ENCODE measurements at regions not wholly inside any gene's neighbourhood (a gene's known extent, or its start where the extent isn't known, plus 50 kb on each side); places are given as distances from the start of the nearest gene placed in this dataset.
"Not testable (repeated sequence)": the region's sequence is repeated elsewhere in the genome, so short reads cannot be mapped to it uniquely, and the experiment has no call there.

DNA sequence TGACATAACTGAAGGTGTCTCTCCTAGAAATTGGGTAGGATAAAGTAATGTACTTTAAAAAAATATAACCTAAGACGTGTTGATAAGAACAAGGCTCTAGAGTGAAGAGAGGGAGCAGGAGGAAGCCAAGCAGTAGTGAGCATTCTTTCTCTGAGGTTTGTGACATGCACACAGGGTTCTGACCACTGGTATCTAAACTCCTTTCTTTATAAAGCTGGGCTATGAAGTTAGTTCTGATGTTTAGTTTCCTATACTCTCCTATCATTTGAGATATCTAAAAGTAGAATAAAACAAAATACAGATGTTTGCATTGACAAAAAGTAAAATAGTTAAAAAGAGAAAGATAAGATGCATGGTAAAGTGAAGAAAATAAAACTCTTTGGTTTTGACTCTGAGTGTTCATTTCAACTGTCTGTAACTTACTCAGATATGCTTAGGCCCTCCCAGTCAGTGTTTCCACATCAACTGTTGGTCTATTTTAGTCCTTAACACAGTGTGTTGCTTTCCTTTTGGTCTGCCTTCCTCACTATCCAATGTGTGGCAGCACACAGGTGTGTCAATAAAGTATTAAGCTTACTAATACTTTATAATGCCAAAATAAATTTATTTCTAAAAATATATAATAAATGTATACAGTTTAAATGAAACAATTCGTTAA is 543.5 kb downstream of the PTPRC start:
- DNase-seq (ENCODE audit: low read depth in 4 of 4, low spot score in 2 of 4) = no peak

- no peak for DNase-seq (ENCODE audit: low read depth in 4 of 4, low spot score in 2 of 4)
These were observed 545.3 kb downstream of the PTPRC start for GRCh38 chr1:199184180-199184579.

DNA sequence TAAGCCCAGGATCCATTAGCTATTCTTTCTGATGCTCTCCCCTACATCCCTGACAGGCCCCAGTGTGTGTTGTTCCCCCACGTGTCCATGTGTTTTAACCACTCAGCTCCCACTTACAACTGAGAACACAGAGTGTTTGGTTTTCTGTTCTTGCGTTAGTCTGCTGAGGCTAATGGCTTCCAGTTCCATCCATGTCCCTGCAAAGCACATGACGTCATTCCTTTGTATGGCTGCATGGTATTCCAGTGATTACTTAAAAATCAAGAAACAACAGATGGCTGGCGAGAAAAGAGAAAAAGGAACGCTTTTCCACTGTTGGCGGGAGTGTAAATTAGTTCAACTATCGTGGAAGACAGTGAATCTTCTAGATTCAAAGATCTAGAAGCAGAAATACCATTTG is 556.0 kb downstream of the PTPRC start:
- DNase-seq (ENCODE audit: low read depth in 4 of 4, low spot score in 2 of 4) = no peak

DNA sequence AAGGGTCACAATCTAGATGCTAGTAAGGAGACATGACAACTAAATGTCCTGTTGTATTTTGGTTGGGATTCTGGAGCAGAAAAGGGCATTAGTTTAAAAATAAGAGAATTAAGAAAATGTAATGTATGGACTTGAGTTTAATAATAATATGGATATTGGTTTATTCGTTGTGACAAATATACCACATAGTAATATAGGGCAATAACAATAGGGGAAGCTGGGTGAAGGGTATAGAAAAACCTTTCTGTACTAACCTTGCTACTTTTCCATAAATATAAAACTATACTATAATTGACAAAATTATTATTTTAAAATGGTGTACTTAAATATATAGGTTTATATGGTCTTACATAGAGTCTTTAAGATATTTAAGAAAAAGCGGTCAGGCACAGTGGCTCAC is 558.9 kb downstream of the PTPRC start:
- DNase-seq (ENCODE audit: low read depth in 4 of 4, low spot score in 2 of 4) = no peak

- no peak for DNase-seq (ENCODE audit: low read depth in 4 of 4, low spot score in 2 of 4)
These were observed 563.5 kb downstream of the PTPRC start for GRCh38 chr1:199202331-199202730.

DNA sequence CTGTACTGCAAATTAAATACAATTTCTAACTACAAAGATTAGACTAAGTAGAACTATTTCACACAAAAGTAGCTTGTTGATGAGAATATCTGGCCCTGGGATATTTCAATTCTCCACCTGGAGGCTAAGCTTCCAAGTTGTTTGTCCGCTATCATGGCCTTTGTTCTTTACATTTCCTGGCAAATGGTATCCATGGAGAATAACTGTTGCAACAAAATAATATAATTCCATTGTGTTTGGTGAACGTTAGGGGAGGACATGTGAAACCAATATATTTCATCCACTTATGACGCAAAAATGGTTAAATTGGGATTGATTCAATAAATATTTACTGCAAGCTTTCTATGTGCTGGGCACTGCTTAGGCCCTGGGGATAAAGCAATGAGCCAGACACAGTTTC is 565.4 kb downstream of the PTPRC start:
- no peak for DNase-seq (ENCODE audit: low read depth in 4 of 4, low spot score in 2 of 4)

DNA sequence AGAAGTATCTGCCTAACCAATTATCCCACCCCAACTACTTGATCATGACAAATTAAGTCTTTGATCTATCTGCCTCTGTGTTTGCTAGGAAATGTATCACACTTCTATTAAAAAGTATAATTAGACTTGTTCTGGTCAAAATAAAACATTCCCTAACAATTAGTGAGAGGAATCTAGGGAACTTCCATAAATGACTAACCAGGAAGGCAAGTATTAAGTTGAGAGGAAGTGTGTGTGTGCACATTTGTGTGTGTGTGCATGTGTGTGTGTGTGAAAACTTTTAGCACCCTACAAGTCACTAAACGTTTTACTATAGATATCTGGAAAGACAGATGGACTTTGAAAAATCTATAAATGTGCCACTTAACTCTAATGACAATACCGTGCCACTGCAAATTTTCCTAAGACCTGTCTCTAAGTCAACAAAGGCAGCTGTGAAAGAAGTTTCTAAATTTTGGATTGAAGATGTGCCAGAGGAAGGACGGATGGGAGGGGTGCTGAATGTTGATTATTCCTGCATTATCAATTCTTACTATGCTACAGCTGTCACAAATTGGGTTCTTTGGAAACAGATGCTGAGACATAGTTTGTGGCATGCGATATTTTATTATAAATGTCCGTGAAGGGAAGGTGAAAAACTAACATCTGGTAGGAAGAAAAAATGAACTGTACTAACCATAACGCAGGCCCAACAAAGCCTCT is 567.1 kb downstream of the PTPRC start:
- no peak for DNase-seq (ENCODE audit: low read depth in 4 of 4, low spot score in 2 of 4)

DNA sequence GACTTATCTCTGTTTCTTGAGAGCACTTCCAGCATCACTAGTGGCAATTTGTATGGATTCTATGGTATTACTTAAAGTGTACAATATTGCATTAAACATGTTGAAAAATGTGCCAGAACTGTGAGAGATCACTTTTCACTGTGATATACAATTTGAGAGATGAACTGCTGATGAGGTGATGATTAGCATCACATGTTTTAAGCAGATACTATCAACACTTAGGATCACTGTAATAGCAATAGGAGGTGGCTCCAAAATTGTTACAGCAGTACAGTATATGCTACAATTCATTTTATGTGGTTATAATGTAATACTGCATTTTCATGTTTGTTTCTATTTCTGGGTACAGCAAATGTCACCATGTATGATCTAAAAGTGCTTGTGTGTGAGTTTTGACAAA is 570.0 kb downstream of the PTPRC start:
- DNase-seq (ENCODE audit: low read depth in 4 of 4, low spot score in 2 of 4) = no peak

GRCh38 chr1:199218065-199218464 is 579.2 kb downstream of the PTPRC start:
- DNase-seq (ENCODE audit: low read depth in 4 of 4, low spot score in 2 of 4) = no peak

GRCh38 chr1:199218533-199218932 is 579.7 kb downstream of the PTPRC start:
- DNase-seq (ENCODE audit: low read depth in 4 of 4, low spot score in 2 of 4) = no peak

- DNase-seq (ENCODE audit: low read depth in 4 of 4, low spot score in 2 of 4) = no peak
These were observed 581.2 kb downstream of the PTPRC start for GRCh38 chr1:199220031-199220430.

- no peak for DNase-seq (ENCODE audit: low read depth in 4 of 4, low spot score in 2 of 4)
These were observed 582.7 kb downstream of the PTPRC start for GRCh38 chr1:199221371-199222150.

GRCh38 chr1:199223936-199224335 is 585.1 kb downstream of the PTPRC start:
- DNase-seq (ENCODE audit: low read depth in 4 of 4, low spot score in 2 of 4) = no peak

GRCh38 chr1:199226163-199226562 is 587.3 kb downstream of the PTPRC start:
- peak in 2 of 4 donors; percentile 17 to 21 for DNase-seq (ENCODE audit: low read depth in 4 of 4, low spot score in 2 of 4)

- no peak for DNase-seq (ENCODE audit: low read depth in 4 of 4, low spot score in 2 of 4)
These were observed 603.3 kb downstream of the PTPRC start for GRCh38 chr1:199242147-199242546.

DNA sequence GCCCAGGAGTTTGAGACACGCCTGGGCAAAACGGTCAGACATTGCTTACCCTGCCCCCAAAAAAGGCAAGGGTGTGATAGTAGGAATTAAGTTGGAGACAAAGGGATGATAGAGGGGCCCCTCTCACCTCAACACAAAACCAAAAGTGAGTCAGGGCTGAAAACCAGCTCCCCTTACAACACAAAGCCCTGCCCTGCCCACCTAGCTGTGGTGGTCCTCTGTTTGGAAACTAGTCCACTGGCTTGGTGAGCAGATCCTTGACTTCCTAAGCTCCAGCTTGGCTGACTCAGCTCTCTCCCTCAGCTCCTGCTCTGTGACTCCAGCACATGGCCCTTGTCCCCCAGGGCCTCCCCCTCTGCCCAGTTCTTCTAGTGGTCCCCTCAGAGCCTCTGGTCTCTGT is 603.8 kb downstream of the PTPRC start:
- DNase-seq (ENCODE audit: low read depth in 4 of 4, low spot score in 2 of 4) = no peak

GRCh38 chr1:199243423-199244061 is 604.7 kb downstream of the PTPRC start:
- no peak for DNase-seq (ENCODE audit: low read depth in 4 of 4, low spot score in 2 of 4)

DNA sequence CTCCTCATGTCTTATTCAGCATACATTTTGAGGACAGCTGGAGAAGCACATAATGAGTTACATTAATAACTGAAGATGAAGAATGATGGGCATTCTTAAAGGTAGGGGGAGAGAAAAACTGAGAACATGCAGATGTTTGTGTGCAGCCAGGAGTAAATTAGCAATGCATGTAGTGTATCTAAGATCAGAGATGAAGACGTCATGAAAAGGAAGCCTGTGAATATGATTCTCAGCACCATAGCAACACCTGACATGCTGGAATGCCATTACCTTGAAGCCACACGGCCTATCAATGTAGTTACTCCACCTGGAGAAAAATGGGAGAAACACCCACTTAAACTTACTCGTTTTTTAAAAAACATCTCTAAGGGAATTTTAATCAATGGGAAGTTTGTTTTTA is 607.1 kb downstream of the PTPRC start:
- DNase-seq (ENCODE audit: low read depth in 4 of 4, low spot score in 2 of 4) = no peak

GRCh38 chr1:199246716-199247115 is 607.9 kb downstream of the PTPRC start:
- DNase-seq (ENCODE audit: low read depth in 4 of 4, low spot score in 2 of 4) = no peak

DNA sequence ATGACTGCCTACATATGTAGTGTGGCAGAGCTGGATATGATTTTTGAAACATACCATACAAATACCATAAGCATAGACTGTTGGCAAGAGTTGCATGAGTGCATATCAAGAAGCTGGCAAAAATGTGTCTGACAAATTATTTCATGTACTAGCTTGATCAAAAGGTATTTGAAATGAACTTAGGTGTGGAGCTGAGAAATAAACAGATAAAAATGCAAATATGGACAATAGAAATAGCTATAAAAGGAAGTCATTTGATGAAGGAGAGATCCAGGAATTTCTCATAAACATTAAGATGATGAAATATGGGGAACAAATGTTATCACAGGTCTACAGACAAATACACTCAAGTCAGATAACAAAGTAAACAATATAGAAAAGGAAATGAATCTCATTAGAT is 609.1 kb downstream of the PTPRC start:
- no peak for DNase-seq (ENCODE audit: low read depth in 4 of 4, low spot score in 2 of 4)

DNA sequence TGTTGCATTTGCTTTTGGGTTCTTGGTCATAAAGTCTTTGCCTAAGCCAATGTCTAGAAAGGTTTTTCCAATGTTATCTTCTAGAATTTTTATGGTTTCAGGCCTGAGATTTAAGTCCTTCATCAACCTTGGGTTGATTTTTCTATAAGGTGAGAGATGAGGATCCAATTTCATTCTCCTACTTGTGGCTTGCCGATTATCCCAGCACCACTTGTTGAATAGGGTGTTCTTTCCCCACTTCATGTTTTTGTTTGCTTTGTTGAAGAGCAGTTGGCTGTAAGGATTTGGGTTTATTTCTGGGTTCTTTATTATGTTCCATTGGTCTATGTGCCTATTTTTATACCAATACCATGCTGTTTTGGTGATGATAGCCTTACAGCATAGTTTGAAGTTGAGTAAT is 615.2 kb downstream of the PTPRC start:
- DNase-seq (ENCODE audit: low read depth in 4 of 4, low spot score in 2 of 4) = not testable (repeated sequence)
